Neural cell (in vitro differentiated cells): ENCODE measurements at regions not wholly inside any gene's neighbourhood (a gene's known extent, or its start where the extent isn't known, plus 50 kb on each side); places are given as distances from the start of the nearest gene placed in this dataset.

Experiments
- H2AFZ ChIP-seq: fragments of 200-600, 300-800 bp; sonication (generic), shearing (Covaris generic); 2 replicates; pipeline ENCODE4 v1.6.0; 2014; ENCODE audit warnings: low read depth, mild to moderate bottlenecking, antibody characterized with exemption, low read length, moderate library complexity
- H3F3A ChIP-seq: fragments of 200-600 bp; shearing (Covaris generic); 2 replicates; pipeline ENCODE4 v1.6.1; 2016; ENCODE audit warnings: mild to moderate bottlenecking, moderate library complexity, mixed read lengths, antibody characterized with exemption, low read length; ENCODE audit not compliant: insufficient read depth, poor library complexity, severe bottlenecking
- H3K27ac ChIP-seq: fragments of 200-600, 300-800 bp; sonication (generic), shearing (Covaris generic); 2 replicates; pipeline ENCODE4 v1.5.1; 2014; ENCODE audit warnings: mild to moderate bottlenecking, low read length, moderate library complexity
- H3K27me3 ChIP-seq: fragments of 300-800, 200-600 bp; sonication (generic), shearing (Covaris generic); 2 replicates; pipeline ENCODE4 v1.6.0; 2014; ENCODE audit warnings: mild to moderate bottlenecking, low read depth, low read length, moderate library complexity; ENCODE audit not compliant: insufficient read depth
- H3K36me3 ChIP-seq: fragments of 300-800, 200-600 bp; sonication (generic), shearing (Covaris generic); 2 replicates; pipeline ENCODE4 v1.5.1; 2014; ENCODE audit warnings: mild to moderate bottlenecking, antibody characterized with exemption, low read length, moderate library complexity; ENCODE audit not compliant: insufficient read depth
- H3K4me2 ChIP-seq: fragments of 300-800, 200-600 bp; sonication (generic), shearing (Covaris generic); 2 replicates; pipeline ENCODE4 v1.6.0; 2014; ENCODE audit warnings: mild to moderate bottlenecking, low read length
- H3K4me3 ChIP-seq: fragments of 300-800, 200-600 bp; sonication (generic), shearing (Covaris generic); 2 replicates; pipeline ENCODE4 v1.5.1; 2014; ENCODE audit warnings: mild to moderate bottlenecking, low read length, moderate library complexity
- H3K79me2 ChIP-seq: fragments of 200-600 bp; shearing (Covaris generic); replicated peaks from 2 replicates; pipeline ENCODE4 v1.6.0; 2014; ENCODE audit warnings: mild to moderate bottlenecking, low read length, moderate library complexity; ENCODE audit not compliant: insufficient read depth
- H3K9ac ChIP-seq: fragments of 300-800, 200-600 bp; sonication (generic), shearing (Covaris generic); 2 replicates; pipeline ENCODE4 v1.6.1; 2016; ENCODE audit warnings: mild to moderate bottlenecking, low read length, mixed read lengths
- H3K9me2 ChIP-seq: fragments of 200-600 bp; shearing (Covaris generic); 2 replicates; pipeline ENCODE4 v1.6.1; 2016; ENCODE audit warnings: mild to moderate bottlenecking, low read length, mixed read lengths; ENCODE audit not compliant: insufficient read depth
- H3K9me3 ChIP-seq: fragments of 200-600, 300-800 bp; sonication (generic), shearing (Covaris generic); 2 replicates; pipeline ENCODE4 v1.6.1; 2016; ENCODE audit warnings: mild to moderate bottlenecking, mixed run types, low read length, moderate library complexity, mixed read lengths
- H4K20me1 ChIP-seq: fragments of 200-600 bp; shearing (Covaris generic); 2 replicates; pipeline ENCODE4 v1.6.1; 2016; ENCODE audit warnings: mild to moderate bottlenecking, mixed run types; ENCODE audit not compliant: insufficient read depth
- EP300 ChIP-seq: fragments of 450-650 bp; conservative IDR thresholded peaks from 2 replicates; pipeline ENCODE4 v1.6.1; 2014; ENCODE audit warnings: antibody characterized with exemption, mild to moderate bottlenecking, moderate library complexity; ENCODE audit not compliant: poor library complexity, severe bottlenecking
- EZH2 ChIP-seq: fragments of 200-600, 300-800 bp; shearing (Covaris generic), sonication (generic); IDR thresholded peaks from 2 replicates; pipeline ENCODE4 v1.6.1; 2014; ENCODE audit warnings: antibody characterized with exemption, low read length, borderline replicate concordance, mild to moderate bottlenecking; ENCODE audit not compliant: insufficient read depth, poor library complexity, severe bottlenecking
- MXI1 ChIP-seq: fragments of 450-650 bp; conservative IDR thresholded peaks from 2 replicates; pipeline ENCODE4 v1.6.1; 2014; ENCODE audit warnings: antibody characterized with exemption, mild to moderate bottlenecking; ENCODE audit not compliant: poor library complexity, severe bottlenecking
- POLR2AphosphoS5 ChIP-seq: IDR thresholded peaks from 2 replicates; pipeline ENCODE4 v1.6.1; 2012
- RAD21 ChIP-seq: fragments of 450-650 bp; conservative IDR thresholded peaks from 2 replicates; pipeline ENCODE4 v1.6.1; 2014; ENCODE audit warnings: antibody characterized with exemption, mild to moderate bottlenecking, moderate library complexity
- REST ChIP-seq: IDR thresholded peaks from 2 replicates; pipeline ENCODE4 v1.6.1; 2012; ENCODE audit warnings: borderline replicate concordance
- SMC3 ChIP-seq: fragments of 450-650 bp; conservative IDR thresholded peaks from 2 replicates; pipeline ENCODE4 v1.6.1; 2014; ENCODE audit warnings: antibody characterized with exemption, mild to moderate bottlenecking, moderate library complexity; ENCODE audit not compliant: poor library complexity
- TAF1 ChIP-seq: IDR thresholded peaks from 2 replicates; pipeline ENCODE4 v1.6.1; 2012; ENCODE audit warnings: low read depth
- TF ChIP-seq, protein P1 (sequence below): fragments of 450-650 bp; IDR thresholded peaks from 2 replicates; pipeline ENCODE4 v1.5.1; 2014; ENCODE audit warnings: antibody characterized with exemption, mild to moderate bottlenecking, moderate library complexity; ENCODE audit not compliant: poor library complexity, severe bottlenecking

GRCh38 chr6:105786449-105786848 is 299.7 kb upstream of the PRDM1 start:
- Histone ChIP-seq H3F3A (no peaks in the 10 kb centered on the region), H3K4me2 (no peak overlapping the region), H3K79me2 (no peaks in the 10 kb centered on the region), H4K20me1 (no peaks in the 10 kb centered on the region), H3K4me3 (no peak overlapping the region), H3K36me3 (no peaks in the 10 kb centered on the region), H3K27me3 (no peaks in the 10 kb centered on the region), H2AFZ (no peak overlapping the region), H3K27ac (no peak overlapping the region), H3K9ac (no peak overlapping the region), H3K9me2 (no peaks in the 10 kb centered on the region), H3K9me3 (no peaks in the 10 kb centered on the region)
- no peak for TF ChIP-seq SMC3

DNA sequence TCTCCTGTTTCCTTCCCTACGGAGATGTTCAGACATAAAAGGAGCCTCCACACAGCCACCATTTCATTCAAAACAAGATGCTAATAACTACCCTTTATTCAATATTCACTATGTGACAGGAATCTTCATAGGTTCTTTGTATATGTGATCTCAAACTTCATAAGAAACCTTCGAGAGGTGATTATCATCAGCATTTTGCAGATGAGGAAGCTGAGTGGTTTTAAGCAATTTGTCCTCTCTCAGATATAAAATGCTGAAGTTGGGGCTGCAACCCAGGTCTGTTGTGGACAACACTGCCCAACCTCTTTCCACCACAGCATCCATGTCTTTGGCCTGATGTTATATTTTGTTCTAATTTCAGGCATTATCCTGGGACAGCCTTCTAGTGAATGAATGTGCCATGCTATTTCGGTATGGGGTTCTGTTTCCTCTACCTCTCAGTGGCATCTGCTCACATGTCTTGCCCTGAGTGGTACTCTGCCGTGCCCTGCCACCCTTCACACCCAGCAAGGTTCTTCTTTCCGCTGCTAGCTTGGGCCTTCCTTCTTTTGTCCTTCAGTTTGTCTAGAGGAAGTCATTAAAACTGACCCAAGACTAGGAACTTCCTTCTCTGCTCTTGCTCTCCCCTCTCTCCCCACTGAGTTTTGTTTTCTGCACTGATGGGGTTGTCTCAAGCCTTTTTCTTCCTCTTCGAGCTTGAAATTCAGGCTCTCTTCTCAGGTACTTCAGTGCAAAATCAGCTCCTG is 300.9 kb upstream of the PRDM1 start:
- Histone ChIP-seq H3K4me3 (no peak overlapping the region), H3K9me2 (no peaks in the 10 kb centered on the region), H3K9me3 (no peaks in the 10 kb centered on the region), H2AFZ (no peak overlapping the region), H3K27ac (no peak overlapping the region), H3K9ac (no peak overlapping the region), H3K79me2 (no peaks in the 10 kb centered on the region), H4K20me1 (no peaks in the 10 kb centered on the region), H3F3A (no peaks in the 10 kb centered on the region), H3K36me3 (no peaks in the 10 kb centered on the region), H3K27me3 (no peaks in the 10 kb centered on the region), H3K4me2 (no peak overlapping the region)
- TF ChIP-seq EZH2, result no peak
- no peak for TF ChIP-seq MXI1
- no peak for TF ChIP-seq POLR2AphosphoS5
- TF ChIP-seq EP300, result no peak
- TF ChIP-seq, protein P1, sequence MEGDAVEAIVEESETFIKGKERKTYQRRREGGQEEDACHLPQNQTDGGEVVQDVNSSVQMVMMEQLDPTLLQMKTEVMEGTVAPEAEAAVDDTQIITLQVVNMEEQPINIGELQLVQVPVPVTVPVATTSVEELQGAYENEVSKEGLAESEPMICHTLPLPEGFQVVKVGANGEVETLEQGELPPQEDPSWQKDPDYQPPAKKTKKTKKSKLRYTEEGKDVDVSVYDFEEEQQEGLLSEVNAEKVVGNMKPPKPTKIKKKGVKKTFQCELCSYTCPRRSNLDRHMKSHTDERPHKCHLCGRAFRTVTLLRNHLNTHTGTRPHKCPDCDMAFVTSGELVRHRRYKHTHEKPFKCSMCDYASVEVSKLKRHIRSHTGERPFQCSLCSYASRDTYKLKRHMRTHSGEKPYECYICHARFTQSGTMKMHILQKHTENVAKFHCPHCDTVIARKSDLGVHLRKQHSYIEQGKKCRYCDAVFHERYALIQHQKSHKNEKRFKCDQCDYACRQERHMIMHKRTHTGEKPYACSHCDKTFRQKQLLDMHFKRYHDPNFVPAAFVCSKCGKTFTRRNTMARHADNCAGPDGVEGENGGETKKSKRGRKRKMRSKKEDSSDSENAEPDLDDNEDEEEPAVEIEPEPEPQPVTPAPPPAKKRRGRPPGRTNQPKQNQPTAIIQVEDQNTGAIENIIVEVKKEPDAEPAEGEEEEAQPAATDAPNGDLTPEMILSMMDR, result no peak
- no peak for TF ChIP-seq RAD21
- TF ChIP-seq SMC3, result no peak

DNA sequence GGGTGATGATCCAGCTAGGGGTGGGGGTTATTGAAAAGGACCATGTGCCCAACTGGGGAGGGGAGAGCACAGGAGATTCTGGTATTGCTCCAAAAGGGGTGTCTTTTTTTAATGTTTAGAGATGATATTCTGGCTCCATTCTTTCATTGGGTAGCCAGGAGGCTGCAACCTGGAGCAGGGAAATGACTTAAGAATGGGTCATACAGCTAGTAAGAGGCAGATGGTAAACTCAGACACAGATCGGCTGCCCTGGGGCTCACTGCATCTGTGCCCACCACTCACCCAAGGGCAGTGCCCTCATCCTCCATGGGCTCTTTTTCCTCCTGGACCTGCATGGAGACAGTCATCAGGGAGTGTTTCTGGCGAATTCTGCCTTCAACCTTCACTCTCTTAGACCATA is 302.0 kb upstream of the PRDM1 start:
- H3K4me2 ChIP-seq, result no peak overlapping the region
- no peaks in the 10 kb centered on the region for H4K20me1 ChIP-seq
- H3K27me3 ChIP-seq, result no peaks in the 10 kb centered on the region
- no peak overlapping the region for H2AFZ ChIP-seq
- no peak overlapping the region for H3K4me3 ChIP-seq
- H3K9me2 ChIP-seq, result no peaks in the 10 kb centered on the region
- H3K9me3 ChIP-seq, result no peaks in the 10 kb centered on the region
- TF ChIP-seq RAD21 (no peak), SMC3 (no peak), MXI1 (no peak), EZH2 (no peak), POLR2AphosphoS5 (no peak), REST (no peak), EP300 (no peak), TAF1 (no peak)
- TF ChIP-seq, protein P1, result no peak
- no peak overlapping the region for H3K9ac ChIP-seq
- H3K27ac ChIP-seq, result no peak overlapping the region
- no peaks in the 10 kb centered on the region for H3F3A ChIP-seq
- no peaks in the 10 kb centered on the region for H3K79me2 ChIP-seq
- H3K36me3 ChIP-seq, result no peaks in the 10 kb centered on the region
